H7 (cell line): ENCODE measurements at regions not wholly inside any gene's neighbourhood (a gene's known extent, or its start where the extent isn't known, plus 50 kb on each side); places are given as distances from the start of the nearest gene placed in this dataset.
"Not testable (repeated sequence)": the region's sequence is repeated elsewhere in the genome, so short reads cannot be mapped to it uniquely, and the experiment has no call there.

Experiments
- DNase-seq: peaks from one replicate; pipeline ENCODE4 v3.0.0; 2012
- H3K27me3 ChIP-seq: 2 replicates; pipeline ENCODE4 v1.6.0; 2011; ENCODE audit warnings: mild to moderate bottlenecking, low read length; ENCODE audit not compliant: control insufficient read depth, insufficient read depth
- H3K36me3 ChIP-seq: replicated peaks from 2 replicates; pipeline ENCODE4 v1.5.1; 2011; ENCODE audit warnings: low read length; ENCODE audit not compliant: control insufficient read depth, insufficient read depth
- H3K4me3 ChIP-seq: 2 replicates; pipeline ENCODE4 v1.5.1; 2011; ENCODE audit warnings: low read depth, mild to moderate bottlenecking, control low read depth, low read length, moderate library complexity; ENCODE audit not compliant: insufficient read depth

DNA sequence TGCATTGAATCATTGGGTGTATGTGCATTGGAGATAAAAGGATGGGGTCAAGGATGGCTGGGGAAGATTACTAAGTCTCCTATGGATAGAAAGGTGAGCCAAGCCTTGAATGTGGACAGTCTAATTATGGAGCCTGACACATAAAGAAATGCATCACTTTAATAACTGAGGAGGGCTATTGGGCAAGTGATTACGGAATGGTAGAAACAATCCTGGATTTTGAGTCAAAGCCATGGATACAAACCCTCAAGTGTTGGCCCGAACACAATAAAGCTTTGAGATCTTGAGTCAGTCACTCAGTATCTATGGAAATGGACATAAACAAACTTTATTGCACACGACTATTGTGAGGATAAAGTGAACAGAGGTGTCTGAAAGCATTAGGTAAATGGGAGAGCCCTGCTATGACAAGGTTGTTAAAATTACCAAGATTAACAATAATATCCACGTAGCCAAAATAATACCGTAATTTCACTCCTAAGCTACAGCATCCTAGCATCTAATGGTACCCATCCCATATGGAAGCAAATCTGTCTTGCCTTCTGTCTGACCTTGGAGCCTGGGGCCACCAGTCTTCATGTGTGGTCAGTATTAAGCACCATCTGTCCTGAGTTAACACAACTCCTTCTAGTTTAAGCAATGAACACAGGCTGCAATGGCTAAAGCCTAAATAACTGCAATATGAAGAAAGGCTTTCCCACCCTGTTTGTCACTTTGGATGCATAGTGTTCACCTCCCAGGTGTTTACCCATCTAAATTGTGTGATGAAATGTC, 136.9 kb upstream of the PRICKLE2 start:
- H3K27me3 ChIP-seq: no peaks in the 10 kb centered on the region; the same call in 1 of the 2 replicates
- DNase-seq: no peak
- no peak overlapping the region for H3K4me3 ChIP-seq
- no peaks in the 10 kb centered on the region for H3K36me3 ChIP-seq

GRCh38 chr3:64361036-64361435, 135.8 kb upstream of the PRICKLE2 start:
- DNase-seq, H3K36me3 ChIP-seq, H3K27me3 ChIP-seq, H3K4me3 ChIP-seq: not testable (repeated sequence)

GRCh38 chr3:64360280-64360679, 135.0 kb upstream of the PRICKLE2 start:
- no peaks in the 10 kb centered on the region for H3K36me3 ChIP-seq
- H3K27me3 ChIP-seq: no peaks in the 10 kb centered on the region; the same call in 1 of the 2 replicates
- DNase-seq: no peak
- no peak overlapping the region for H3K4me3 ChIP-seq

- no peaks in the 10 kb centered on the region for H3K36me3 ChIP-seq
- H3K4me3 ChIP-seq: no peak overlapping the region
- DNase-seq: no peak
- no peaks in the 10 kb centered on the region; the same call in 1 of the 2 replicates for H3K27me3 ChIP-seq
Measured at GRCh38 chr3:64359735-64360134, 134.5 kb upstream of the PRICKLE2 start.

- Histone ChIP-seq H3K27me3 (no peaks in the 10 kb centered on the region; the same call in 1 of the 2 replicates), H3K36me3 (no peaks in the 10 kb centered on the region), H3K4me3 (no peak overlapping the region)
- no peak for DNase-seq
Measured at GRCh38 chr3:64358853-64359252, 133.6 kb upstream of the PRICKLE2 start.

GRCh38 chr3:64358176-64358575, 132.9 kb upstream of the PRICKLE2 start:
- H3K36me3 ChIP-seq: no peaks in the 10 kb centered on the region
- no peak overlapping the region for H3K4me3 ChIP-seq
- no peak for DNase-seq
- no peaks in the 10 kb centered on the region; the same call in 1 of the 2 replicates for H3K27me3 ChIP-seq

DNA sequence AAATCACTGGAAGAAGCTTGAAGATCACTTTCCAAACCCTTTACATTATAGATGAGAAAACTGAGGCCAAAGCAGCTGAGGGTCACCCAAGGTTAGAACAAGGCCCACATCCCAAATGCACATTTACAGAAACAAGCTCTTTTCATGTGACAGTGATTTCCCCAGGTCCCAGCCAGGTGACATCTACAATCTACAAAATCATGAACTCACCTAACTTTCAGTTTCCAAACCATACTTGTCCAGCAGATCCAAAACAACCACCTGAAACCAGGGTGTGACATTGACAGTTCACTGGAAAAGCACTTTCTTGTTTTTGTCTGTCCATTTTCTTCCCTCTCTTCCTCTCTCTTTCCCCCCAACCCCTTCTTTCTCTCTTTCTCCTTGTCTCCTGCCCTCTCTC, 132.2 kb upstream of the PRICKLE2 start:
- Histone ChIP-seq H3K4me3 (no peak overlapping the region), H3K36me3 (no peaks in the 10 kb centered on the region), H3K27me3 (no peaks in the 10 kb centered on the region; the same call in 1 of the 2 replicates)
- DNase-seq: no peak

- Histone ChIP-seq H3K36me3 (no peaks in the 10 kb centered on the region), H3K27me3 (no peaks in the 10 kb centered on the region; the same call in 1 of the 2 replicates), H3K4me3 (no peak overlapping the region)
- peak; percentile 2 for DNase-seq
Measured at GRCh38 chr3:64355401-64355807, 130.1 kb upstream of the PRICKLE2 start.

DNA sequence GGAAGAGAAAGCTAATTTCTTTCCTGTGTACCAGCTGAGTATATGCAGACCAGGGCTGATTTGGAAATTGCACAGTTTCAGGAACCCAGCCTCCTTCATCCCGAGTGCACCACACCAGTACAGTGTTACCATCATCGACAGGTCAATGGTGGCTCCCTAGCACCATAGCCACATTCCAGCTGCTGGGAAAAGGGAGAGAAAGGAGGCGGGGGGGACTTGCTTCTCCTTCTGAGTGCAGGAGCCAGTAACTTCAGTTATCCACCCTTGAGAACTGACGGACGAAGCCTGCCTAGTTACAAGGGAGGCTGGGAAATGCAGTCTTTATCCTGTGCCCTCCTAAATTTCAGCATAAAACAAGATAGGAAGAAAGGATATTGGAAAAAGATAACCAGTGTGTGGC, 129.7 kb upstream of the PRICKLE2 start:
- Histone ChIP-seq H3K27me3 (no peaks in the 10 kb centered on the region; the same call in 1 of the 2 replicates), H3K4me3 (no peak overlapping the region), H3K36me3 (no peaks in the 10 kb centered on the region)
- no peak for DNase-seq

GRCh38 chr3:64354221-64354620, 129.0 kb upstream of the PRICKLE2 start:
- H3K27me3 ChIP-seq: no peaks in the 10 kb centered on the region; the same call in 1 of the 2 replicates
- no peak overlapping the region for H3K4me3 ChIP-seq
- no peak for DNase-seq
- H3K36me3 ChIP-seq: no peaks in the 10 kb centered on the region

- Histone ChIP-seq H3K36me3 (no peaks in the 10 kb centered on the region), H3K4me3 (no peak overlapping the region), H3K27me3 (no peaks in the 10 kb centered on the region; the same call in 1 of the 2 replicates)
- no peak for DNase-seq
Measured at GRCh38 chr3:64353226-64353625, 128.0 kb upstream of the PRICKLE2 start.

- H3K36me3 ChIP-seq: no peaks in the 10 kb centered on the region
- DNase-seq: no peak
- no peak overlapping the region for H3K4me3 ChIP-seq
- no peaks in the 10 kb centered on the region; the same call in 1 of the 2 replicates for H3K27me3 ChIP-seq
Measured at GRCh38 chr3:64352639-64352992, 127.3 kb upstream of the PRICKLE2 start.

- DNase-seq: no peak
- Histone ChIP-seq H3K4me3 (no peak overlapping the region), H3K36me3 (no peaks in the 10 kb centered on the region), H3K27me3 (no peaks in the 10 kb centered on the region)
Measured at GRCh38 chr3:64351713-64352638, 126.7 kb upstream of the PRICKLE2 start.

DNA sequence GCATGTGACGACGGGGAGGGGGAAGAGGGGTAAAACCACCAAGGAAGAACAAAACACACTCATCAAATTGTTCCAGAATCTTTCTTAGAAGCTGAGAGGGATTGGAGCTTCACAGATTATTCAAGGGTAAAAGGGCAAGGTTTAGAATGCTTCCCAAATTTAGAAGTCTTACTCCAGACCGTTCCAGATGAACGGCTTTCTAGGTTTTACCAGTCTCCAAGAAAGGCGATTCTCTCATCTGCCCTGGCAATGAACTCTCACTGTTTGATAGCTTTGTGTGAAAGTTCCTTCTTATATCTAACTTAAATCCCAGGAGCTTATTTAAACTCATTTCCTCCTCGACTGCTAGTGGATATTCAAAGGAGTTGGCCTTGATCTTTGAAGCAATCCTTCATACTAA, 124.3 kb upstream of the PRICKLE2 start:
- Histone ChIP-seq H3K27me3 (no peaks in the 10 kb centered on the region), H3K4me3 (no peak overlapping the region), H3K36me3 (no peaks in the 10 kb centered on the region)
- no peak for DNase-seq

DNA sequence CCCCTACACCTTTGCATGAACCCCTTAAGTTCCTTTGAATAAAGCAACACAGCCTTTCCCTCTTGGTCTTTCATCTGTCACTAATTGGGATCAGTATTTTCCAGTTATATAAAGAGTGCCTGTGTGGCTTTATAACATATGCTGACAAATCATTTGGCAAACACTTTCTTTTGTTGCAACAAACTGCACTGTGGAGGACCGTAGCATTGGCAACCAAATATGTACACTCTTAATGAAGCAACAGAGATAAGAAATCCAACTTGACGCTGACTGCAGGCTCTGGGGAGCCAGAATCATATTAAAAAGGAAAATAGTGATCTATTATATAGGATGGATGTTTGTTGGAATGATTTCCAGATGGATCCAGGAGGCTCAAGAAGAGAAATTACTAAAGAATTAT, 120.1 kb upstream of the PRICKLE2 start:
- no peak overlapping the region for H3K4me3 ChIP-seq

More for the DNA sequence above, 120.1 kb upstream of the PRICKLE2 start:
- no peak for DNase-seq
- Histone ChIP-seq H3K27me3 (no peaks in the 10 kb centered on the region), H3K36me3 (no peaks in the 10 kb centered on the region)
